Gastroesophageal sphincter (tissue), 4 donors: ENCODE measurements at regions not wholly inside any gene's neighbourhood (a gene's known extent, or its start where the extent isn't known, plus 50 kb on each side); places are given as distances from the start of the nearest gene placed in this dataset.

ENCODE experiments used
- ATAC-seq: fragments of 150-250 bp; one replicate; pipeline ENCODE4 v1.9.1; 2016; ENCODE audit warnings: mild to moderate bottlenecking, moderate library complexity
- H3K27ac ChIP-seq, 4 donors: fragments of 200-600 bp; sonication (generic) in 3 of 4; 1 replicate in 3 of 4; 2 replicates in 1 of 4; pipeline ENCODE4 v1.5.1; 2016 to 2019
- H3K27me3 ChIP-seq: fragments of 200-600 bp; sonication (generic); one replicate; pipeline ENCODE4 v1.5.1; 2019
- H3K36me3 ChIP-seq, 2 donors: fragments of 200-600 bp; sonication (generic); one replicate each; pipeline ENCODE4 v1.5.1; 2019; ENCODE audit warnings: control low read depth in 1 of 2
- H3K4me1 ChIP-seq, 3 donors: fragments of 200-600 bp; sonication (generic); 1 replicate in 2 of 3; 2 replicates in 1 of 3; pipeline ENCODE4 v1.5.1; 2016 to 2019; ENCODE audit warnings: control low read depth in 2 of 3
- H3K4me3 ChIP-seq, 2 donors: fragments of 200-600 bp; sonication (generic); one replicate each; pipeline ENCODE4 v1.5.1; 2019; ENCODE audit warnings: mild to moderate bottlenecking in 1 of 2, moderate library complexity in 1 of 2
- H3K9me3 ChIP-seq, 3 donors: fragments of 200-600 bp; sonication (generic); one replicate each; pipeline ENCODE4 v1.5.1; 2017 to 2019; ENCODE audit warnings: control low read depth in 2 of 3
- EP300 ChIP-seq: sonication (generic); formaldehyde crosslinking; IDR thresholded peaks from one replicate; pipeline ENCODE4 v1.6.1; 2017; ENCODE audit warnings: antibody characterized with exemption, mild to moderate bottlenecking
- POLR2A ChIP-seq, 2 donors: fragments of 450-650 bp; IDR thresholded peaks; one replicate each; pipeline ENCODE4 v1.6.1; 2017; ENCODE audit warnings: antibody characterized with exemption in 2 of 2, mild to moderate bottlenecking in 2 of 2, moderate library complexity in 1 of 2
- POLR2AphosphoS5 ChIP-seq: sonication (generic); formaldehyde crosslinking; IDR thresholded peaks from one replicate; pipeline ENCODE4 v1.6.1; 2017; ENCODE audit warnings: antibody characterized with exemption
- WGBS, 2 donors: methylation state at CpG; one replicate each; pipeline ENCODE4 v1.1.5; 2018; ENCODE audit warnings: low coverage in 1 of 2; 5-methylcytosine and 5-hydroxymethylcytosine counted together
- TF ChIP-seq, protein P1 (sequence below), 4 experiments: fragments of 200-600 bp in 2 of 4; fragments of 450-650 bp in 2 of 4; sonication (generic) in 1 of 4; IDR thresholded peaks; one replicate each; pipeline ENCODE4 v1.5.1; 2017 to 2019; ENCODE audit warnings: antibody characterized with exemption in 4 of 4, mild to moderate bottlenecking in 2 of 4, moderate library complexity in 2 of 4

DNA sequence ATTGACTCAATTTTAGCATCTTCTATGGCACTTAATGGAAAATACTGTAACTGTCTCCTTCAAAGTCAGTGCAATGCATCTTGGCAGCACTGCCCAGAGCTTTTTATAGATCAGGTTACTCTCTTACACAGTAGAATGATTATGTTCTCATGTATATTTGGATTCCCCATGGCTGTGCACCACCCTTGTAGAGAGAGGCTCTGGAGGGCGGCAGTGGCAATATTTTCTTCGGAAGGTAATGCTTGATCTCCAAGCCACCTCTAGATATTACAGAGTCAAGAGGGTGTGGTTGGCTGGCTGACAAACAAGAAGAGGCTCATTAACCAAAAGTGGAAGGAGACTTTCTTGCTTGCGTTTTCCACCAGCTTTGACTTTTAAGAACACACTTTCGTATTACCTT lies 72.8 kb upstream of the ARSJ start:
- Histone ChIP-seq H3K27ac (no peak overlapping the region), H3K9me3 (no peaks in the 10 kb centered on the region), H3K27me3 (no peaks in the 10 kb centered on the region), H3K4me1 (no peaks in the 10 kb centered on the region), H3K36me3 (no peaks in the 10 kb centered on the region), H3K4me3 (no peak overlapping the region)
- 68 to 85% methylated on average over 4 of the region's 4 CpGs for WGBS, 2 donors
- ATAC-seq = no peak
- TF ChIP-seq POLR2A (IDR thresholded peaks at IDR 0.05) (no peak), POLR2AphosphoS5 (no peak), EP300 (no peak)
- TF ChIP-seq, protein P1, sequence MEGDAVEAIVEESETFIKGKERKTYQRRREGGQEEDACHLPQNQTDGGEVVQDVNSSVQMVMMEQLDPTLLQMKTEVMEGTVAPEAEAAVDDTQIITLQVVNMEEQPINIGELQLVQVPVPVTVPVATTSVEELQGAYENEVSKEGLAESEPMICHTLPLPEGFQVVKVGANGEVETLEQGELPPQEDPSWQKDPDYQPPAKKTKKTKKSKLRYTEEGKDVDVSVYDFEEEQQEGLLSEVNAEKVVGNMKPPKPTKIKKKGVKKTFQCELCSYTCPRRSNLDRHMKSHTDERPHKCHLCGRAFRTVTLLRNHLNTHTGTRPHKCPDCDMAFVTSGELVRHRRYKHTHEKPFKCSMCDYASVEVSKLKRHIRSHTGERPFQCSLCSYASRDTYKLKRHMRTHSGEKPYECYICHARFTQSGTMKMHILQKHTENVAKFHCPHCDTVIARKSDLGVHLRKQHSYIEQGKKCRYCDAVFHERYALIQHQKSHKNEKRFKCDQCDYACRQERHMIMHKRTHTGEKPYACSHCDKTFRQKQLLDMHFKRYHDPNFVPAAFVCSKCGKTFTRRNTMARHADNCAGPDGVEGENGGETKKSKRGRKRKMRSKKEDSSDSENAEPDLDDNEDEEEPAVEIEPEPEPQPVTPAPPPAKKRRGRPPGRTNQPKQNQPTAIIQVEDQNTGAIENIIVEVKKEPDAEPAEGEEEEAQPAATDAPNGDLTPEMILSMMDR (IDR thresholded peaks at IDR 0.05) = no peak

DNA sequence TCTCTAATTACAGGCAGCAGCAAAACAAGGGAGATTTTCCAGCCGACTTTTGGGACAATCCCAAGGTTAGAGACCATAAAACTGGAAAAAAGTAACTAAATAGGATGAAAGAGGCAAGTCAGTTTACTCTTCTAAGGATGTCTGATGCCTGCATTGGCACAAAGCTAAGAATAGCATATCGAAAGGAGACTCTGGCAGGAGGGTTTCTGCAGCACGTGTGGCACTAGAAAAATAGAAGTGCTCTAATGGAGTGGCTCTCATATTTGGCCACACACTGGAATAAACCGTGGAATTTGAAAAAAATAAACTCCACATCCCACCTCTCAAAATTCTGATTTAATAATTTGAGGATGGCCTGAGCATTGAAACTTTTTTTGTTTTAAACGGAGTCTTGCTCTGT lies 77.2 kb upstream of the ARSJ start:
- 76 to 91% methylated on average over 5 of the region's 5 CpGs for WGBS, 2 donors
- H3K9me3 ChIP-seq = no peaks in the 10 kb centered on the region
- TF ChIP-seq POLR2A (IDR thresholded peaks at IDR 0.05) (no peak), POLR2AphosphoS5 (no peak), EP300 (no peak)
- TF ChIP-seq, protein P1 (IDR thresholded peaks at IDR 0.05) = no peak
- no peak overlapping the region for H3K4me3 ChIP-seq
- H3K27me3 ChIP-seq = no peaks in the 10 kb centered on the region
- no peak overlapping the region for H3K27ac ChIP-seq
- ATAC-seq = no peak
- no peaks in the 10 kb centered on the region for H3K36me3 ChIP-seq
- no peaks in the 10 kb centered on the region for H3K4me1 ChIP-seq

- WGBS, 2 donors = 73 to 94% methylated on average over 2 of the region's 2 CpGs
- TF ChIP-seq EP300 = no peak
- no peak for TF ChIP-seq POLR2AphosphoS5
- no peak for TF ChIP-seq POLR2A (IDR thresholded peaks at IDR 0.05)
- TF ChIP-seq, protein P1 (IDR thresholded peaks at IDR 0.05) = no peak
These were observed 78.3 kb upstream of the ARSJ start for GRCh38 chr4:114057746-114058145.

GRCh38 chr4:114062499-114062898 lies 83.1 kb upstream of the ARSJ start:
- Histone ChIP-seq H3K27me3 (no peaks in the 10 kb centered on the region), H3K4me3 (no peak overlapping the region), H3K4me1 (no peaks in the 10 kb centered on the region), H3K9me3 (no peaks in the 10 kb centered on the region), H3K36me3 (no peaks in the 10 kb centered on the region), H3K27ac (no peak overlapping the region)
- ATAC-seq = no peak
- WGBS, 2 donors = 85 to 90% methylated on average over 1 of the region's 1 CpG
- TF ChIP-seq, protein P1 (IDR thresholded peaks at IDR 0.05) = no peak
- TF ChIP-seq POLR2A (IDR thresholded peaks at IDR 0.05) (no peak), EP300 (no peak), POLR2AphosphoS5 (no peak)

More at GRCh38 chr4:114057746-114058145, 78.3 kb upstream of the ARSJ start:
- H3K27me3 ChIP-seq = no peaks in the 10 kb centered on the region
- H3K36me3 ChIP-seq = no peaks in the 10 kb centered on the region
- H3K27ac ChIP-seq = no peak overlapping the region
- H3K9me3 ChIP-seq = no peaks in the 10 kb centered on the region
- no peak for ATAC-seq
- H3K4me1 ChIP-seq = no peaks in the 10 kb centered on the region
- no peak overlapping the region for H3K4me3 ChIP-seq

DNA sequence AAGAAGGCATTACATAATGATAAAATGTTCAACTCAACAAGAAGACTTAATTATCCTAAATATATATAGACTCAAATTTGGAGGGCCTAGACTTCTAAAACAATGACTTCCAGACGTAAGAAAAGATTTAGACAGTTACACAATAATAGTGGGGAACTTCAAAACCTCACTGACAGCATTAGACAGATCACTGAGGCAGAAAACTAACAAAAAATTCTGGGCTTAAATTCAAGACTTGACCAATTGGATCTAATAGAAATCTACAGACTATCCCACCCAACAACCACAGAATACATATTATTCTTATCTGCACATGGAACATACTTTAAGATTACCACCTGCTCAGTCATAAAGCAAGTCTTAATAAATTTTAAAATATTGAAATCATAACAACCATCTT lies 93.3 kb upstream of the ARSJ start:
- Histone ChIP-seq H3K9me3 (peaks cover 0 to 7% (median 0%) of the 10 kb centered on the region in 3 donors), H3K27ac (no peak overlapping the region), H3K4me3 (no peak overlapping the region), H3K4me1 (no peaks in the 10 kb centered on the region), H3K27me3 (no peaks in the 10 kb centered on the region), H3K36me3 (no peaks in the 10 kb centered on the region)
- WGBS, 2 donors = 79 to 80% methylated on average over 1 of the region's 1 CpG
- TF ChIP-seq, protein P1 (IDR thresholded peaks at IDR 0.05) = no peak
- TF ChIP-seq POLR2AphosphoS5 (no peak), EP300 (no peak), POLR2A (IDR thresholded peaks at IDR 0.05) (no peak)
- ATAC-seq = no peak
